Activated T-helper 2 cell treated with anti-CD3 and anti-CD28 coated beads, Interferon-gamma antibody, Interleukin-2, Interleukin-4, amounts not matched to agents 10 μg/mL and 5 μg/mL and 100 μg/mL, durations not matched to agents 14 hours and 24 hours and 36 hours (primary cell): ENCODE measurements at regions not wholly inside any gene's neighbourhood (a gene's known extent, or its start where the extent isn't known, plus 50 kb on each side); places are given as distances from the start of the nearest gene placed in this dataset.

Source experiments
- DNase-seq: peaks from one replicate; pipeline ENCODE4 v3.0.0; 2021; ENCODE audit warnings: low spot score
- H3K27ac Mint-ChIP-seq: one replicate; pipeline ENCODE4 v1.8.0; 2021; ENCODE audit warnings: mixed read lengths
- H3K27me3 Mint-ChIP-seq: one replicate; pipeline ENCODE4 v1.8.0; 2021; ENCODE audit warnings: low read depth, mixed read lengths
- H3K36me3 Mint-ChIP-seq: one replicate; pipeline ENCODE4 v1.8.0; 2021; ENCODE audit warnings: low read depth, mixed read lengths
- H3K4me1 Mint-ChIP-seq: one replicate; pipeline ENCODE4 v1.8.0; 2021; ENCODE audit warnings: low read depth, mixed read lengths
- H3K4me3 Mint-ChIP-seq: one replicate; pipeline ENCODE4 v1.8.0; 2021; ENCODE audit warnings: low read depth, mild to moderate bottlenecking, moderate library complexity, mixed read lengths
- H3K9me3 Mint-ChIP-seq: one replicate; pipeline ENCODE4 v1.8.0; 2021; ENCODE audit warnings: mixed read lengths
- intact Hi-C: fragments of 100-400 bp; cut with micrococcal nuclease; formaldehyde crosslinking; loops from one replicate; pipeline ENCODE4 v1.15.1; 2023

GRCh38 chr6:14732844-14733757 is 512.8 kb upstream of the JARID2 start:
- peak; percentile 20 for DNase-seq
- Mint-ChIP-seq H3K9me3 (peaks cover 10% of the 10 kb centered on the region), H3K4me3 (peak overlapping the region; percentile 49), H3K36me3 (peaks cover 45% of the 10 kb centered on the region), H3K27ac (peak overlapping the region; percentile 96), H3K4me1 (peaks cover 93% of the 10 kb centered on the region), H3K27me3 (no peaks in the 10 kb centered on the region)
- intact Hi-C loops: loop anchor here (1.0 to 10.0 kb wide), 13 partner anchors 15 to 682 kb away; no protein-coding TSS in a partner anchor

- intact Hi-C loops: loop anchor here (1.0 to 10.0 kb wide), 6 partner anchors 92 to 681 kb away; no protein-coding TSS in a partner anchor
- peaks cover 10% of the 10 kb centered on the region for H3K9me3 Mint-ChIP-seq
- DNase-seq: no peak
- H3K4me3 Mint-ChIP-seq: peak overlapping the region; percentile 2
- H3K27me3 Mint-ChIP-seq: no peaks in the 10 kb centered on the region
- H3K27ac Mint-ChIP-seq: peak overlapping the region; percentile 96
- H3K4me1 Mint-ChIP-seq: peaks cover 96% of the 10 kb centered on the region
- peaks cover 44% of the 10 kb centered on the region for H3K36me3 Mint-ChIP-seq
Measured at GRCh38 chr6:14734052-14734415, 511.8 kb upstream of the JARID2 start.

GRCh38 chr6:14734416-14735340 is 511.2 kb upstream of the JARID2 start:
- peaks cover 10% of the 10 kb centered on the region for H3K9me3 Mint-ChIP-seq
- H3K36me3 Mint-ChIP-seq: peaks cover 44% of the 10 kb centered on the region
- no peaks in the 10 kb centered on the region for H3K27me3 Mint-ChIP-seq
- peaks cover 96% of the 10 kb centered on the region for H3K4me1 Mint-ChIP-seq
- DNase-seq: peak; percentile 35
- intact Hi-C loops: loop anchor here (1.0 to 10.0 kb wide), 8 partner anchors 9 to 680 kb away; no protein-coding TSS in a partner anchor
- H3K4me3 Mint-ChIP-seq: peak overlapping the region; percentile 62
- H3K27ac Mint-ChIP-seq: peak overlapping the region; percentile 96

DNA sequence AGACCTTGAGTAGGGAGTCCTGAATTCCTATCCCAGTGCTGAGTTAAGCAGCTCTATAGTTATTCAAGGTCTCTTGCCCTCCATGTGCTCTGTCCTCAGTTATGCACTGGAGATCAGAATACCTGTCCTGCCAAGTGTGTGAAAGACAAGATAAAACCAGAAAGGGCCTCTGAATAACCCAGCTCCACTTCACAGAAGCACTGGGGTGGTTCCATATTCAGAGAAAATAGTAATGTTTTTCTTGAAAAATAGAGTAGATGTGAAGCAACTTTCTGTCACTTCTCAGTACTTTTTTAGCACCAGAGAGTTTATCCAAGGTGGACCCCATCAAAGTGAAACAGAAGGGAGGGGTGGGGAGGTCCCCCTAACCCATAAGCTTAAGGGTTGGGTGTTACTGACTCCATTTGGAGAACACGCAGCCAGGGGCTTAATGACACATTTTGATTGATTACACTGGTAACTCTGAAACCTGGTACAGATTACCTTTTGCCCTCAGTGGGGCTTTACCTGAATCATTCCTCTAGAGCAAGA is 509.8 kb upstream of the JARID2 start:
- intact Hi-C loops: loop anchor here (1.0 to 10.0 kb wide), 5 partner anchors 7 to 679 kb away; no protein-coding TSS in a partner anchor
- peaks cover 44% of the 10 kb centered on the region for H3K36me3 Mint-ChIP-seq
- no peak overlapping the region for H3K4me3 Mint-ChIP-seq
- no peak for DNase-seq
- H3K9me3 Mint-ChIP-seq: peaks cover 18% of the 10 kb centered on the region
- peaks cover 92% of the 10 kb centered on the region for H3K4me1 Mint-ChIP-seq
- peak overlapping the region; percentile 96 for H3K27ac Mint-ChIP-seq
- H3K27me3 Mint-ChIP-seq: no peaks in the 10 kb centered on the region

DNA sequence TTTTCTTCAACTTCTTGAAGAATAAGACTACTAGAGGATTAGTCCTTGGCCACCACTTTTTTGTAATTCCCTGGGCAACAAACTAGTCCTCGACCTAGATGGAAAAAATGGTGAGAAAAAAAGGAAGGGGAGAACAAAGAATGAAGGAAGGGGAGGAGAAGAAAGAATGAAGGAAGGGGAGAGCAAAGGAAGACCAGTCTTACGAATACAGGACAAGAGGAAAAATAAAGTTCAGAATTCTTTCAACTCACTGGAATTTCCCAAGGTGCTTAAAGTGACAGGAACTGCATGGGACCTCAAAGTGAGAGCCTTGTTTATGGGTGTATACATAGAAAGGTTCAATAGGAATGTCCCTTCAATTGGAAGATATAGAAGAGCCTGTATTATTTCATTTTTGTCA is 509.3 kb upstream of the JARID2 start:
- intact Hi-C loops: loop anchor here (10.0 kb wide), 2 partner anchors 662 to 678 kb away; no protein-coding TSS in a partner anchor
- Mint-ChIP-seq H3K4me1 (peaks cover 89% of the 10 kb centered on the region), H3K4me3 (no peak overlapping the region), H3K27me3 (no peaks in the 10 kb centered on the region), H3K36me3 (peaks cover 43% of the 10 kb centered on the region), H3K27ac (peak overlapping the region; percentile 96), H3K9me3 (peaks cover 21% of the 10 kb centered on the region)
- DNase-seq: no peak

DNA sequence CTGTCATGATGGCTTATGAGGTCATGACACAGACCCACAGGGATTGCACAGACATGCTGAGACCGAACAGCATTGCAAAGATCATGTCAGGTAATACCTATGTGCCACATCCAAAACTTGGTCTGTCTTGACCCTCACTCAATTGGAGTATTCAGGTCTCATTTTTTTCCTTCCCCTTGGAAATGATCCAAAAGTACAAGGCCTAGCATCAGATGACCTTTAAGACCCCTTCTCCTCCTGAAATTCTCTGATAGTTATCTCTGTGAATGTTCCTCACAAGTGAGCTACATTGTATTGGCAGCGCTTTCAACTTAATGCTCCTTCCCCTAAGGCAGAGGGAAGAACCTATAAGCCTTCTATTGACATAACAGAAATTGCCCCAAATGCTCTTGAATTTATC is 507.4 kb upstream of the JARID2 start:
- peaks cover 89% of the 10 kb centered on the region for H3K4me1 Mint-ChIP-seq
- H3K9me3 Mint-ChIP-seq: peaks cover 26% of the 10 kb centered on the region
- H3K27me3 Mint-ChIP-seq: no peaks in the 10 kb centered on the region
- peaks cover 43% of the 10 kb centered on the region for H3K36me3 Mint-ChIP-seq
- H3K27ac Mint-ChIP-seq: peak overlapping the region; percentile 79
- no peak overlapping the region for H3K4me3 Mint-ChIP-seq
- DNase-seq: no peak
- intact Hi-C loops: loop anchor here (10.0 kb wide), 2 partner anchors 664 to 676 kb away; no protein-coding TSS in a partner anchor

DNA sequence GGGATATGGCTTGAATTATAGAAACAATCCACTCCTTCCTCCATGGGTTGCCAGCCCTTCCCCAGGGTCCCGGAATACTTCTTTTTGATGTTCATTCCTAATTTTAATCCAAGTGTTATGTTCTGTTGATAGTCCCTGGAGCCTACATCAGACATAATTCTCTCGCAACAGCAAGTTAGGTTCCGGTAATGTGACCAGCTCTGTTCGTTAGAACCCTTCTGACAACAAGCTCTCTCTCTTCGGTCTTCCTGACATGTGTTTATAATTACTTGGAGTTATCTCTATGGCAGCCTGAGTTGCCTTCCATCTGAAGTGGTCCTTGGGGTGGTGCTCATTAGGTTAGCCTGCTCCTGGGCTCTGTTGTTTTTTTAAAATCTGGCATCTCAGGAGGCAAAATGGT is 506.9 kb upstream of the JARID2 start:
- H3K4me1 Mint-ChIP-seq: peaks cover 89% of the 10 kb centered on the region
- no peak overlapping the region for H3K4me3 Mint-ChIP-seq
- H3K27me3 Mint-ChIP-seq: no peaks in the 10 kb centered on the region
- intact Hi-C loops: loop anchor here (10.0 kb wide), 2 partner anchors 664 to 676 kb away; no protein-coding TSS in a partner anchor
- peak overlapping the region; percentile 79 for H3K27ac Mint-ChIP-seq
- peaks cover 24% of the 10 kb centered on the region for H3K9me3 Mint-ChIP-seq
- DNase-seq: no peak
- peaks cover 39% of the 10 kb centered on the region for H3K36me3 Mint-ChIP-seq

- Mint-ChIP-seq H3K36me3 (peaks cover 34% of the 10 kb centered on the region), H3K27me3 (no peaks in the 10 kb centered on the region), H3K4me1 (peaks cover 83% of the 10 kb centered on the region), H3K27ac (peak overlapping the region; percentile 79), H3K9me3 (peaks cover 19% of the 10 kb centered on the region), H3K4me3 (no peak overlapping the region)
- DNase-seq: no peak
- intact Hi-C loops: loop anchor here (10.0 kb wide), 2 partner anchors 665 to 675 kb away; no protein-coding TSS in a partner anchor
Measured at GRCh38 chr6:14739827-14740226, 506.0 kb upstream of the JARID2 start.

GRCh38 chr6:14742171-14742570 is 503.7 kb upstream of the JARID2 start:
- DNase-seq: no peak
- H3K9me3 Mint-ChIP-seq: peaks cover 24% of the 10 kb centered on the region
- H3K4me1 Mint-ChIP-seq: peaks cover 80% of the 10 kb centered on the region
- H3K4me3 Mint-ChIP-seq: no peak overlapping the region
- H3K27ac Mint-ChIP-seq: peak overlapping the region; percentile 100
- peaks cover 30% of the 10 kb centered on the region for H3K36me3 Mint-ChIP-seq
- H3K27me3 Mint-ChIP-seq: no peaks in the 10 kb centered on the region
- intact Hi-C loops: loop anchor here (2.0 kb wide), 1 partner anchor 291 kb away; no protein-coding TSS in a partner anchor

GRCh38 chr6:14742680-14743079 is 503.2 kb upstream of the JARID2 start:
- Mint-ChIP-seq H3K4me3 (no peak overlapping the region), H3K4me1 (peaks cover 79% of the 10 kb centered on the region), H3K27me3 (no peaks in the 10 kb centered on the region), H3K36me3 (peaks cover 30% of the 10 kb centered on the region), H3K9me3 (peaks cover 24% of the 10 kb centered on the region), H3K27ac (peak overlapping the region; percentile 100)
- intact Hi-C loops: loop anchor here (1.0 to 2.0 kb wide), 2 partner anchors 7 to 292 kb away; no protein-coding TSS in a partner anchor
- no peak for DNase-seq

- Mint-ChIP-seq H3K4me3 (peak overlapping the region; percentile 35), H3K27ac (peak overlapping the region; percentile 100), H3K4me1 (peaks cover 80% of the 10 kb centered on the region), H3K9me3 (peaks cover 24% of the 10 kb centered on the region), H3K36me3 (peaks cover 29% of the 10 kb centered on the region), H3K27me3 (no peaks in the 10 kb centered on the region)
- intact Hi-C loops: loop anchor here (1.0 to 2.0 kb wide), 2 partner anchors 8 to 292 kb away; no protein-coding TSS in a partner anchor
- no peak for DNase-seq
Measured at GRCh38 chr6:14743144-14743473, 502.8 kb upstream of the JARID2 start.
